Stimulated activated naive CD4-positive, alpha-beta T cell (primary cell): ENCODE measurements at regions not wholly inside any gene's neighbourhood (a gene's known extent, or its start where the extent isn't known, plus 50 kb on each side); places are given as distances from the start of the nearest gene placed in this dataset.
A peak's percentile ranks its signal among the peaks of the same experiment; 100 is the strongest.

Experiments
- DNase-seq, 6 experiments: peaks; one replicate each; lab custom pipeline; 2025; lab: John Stamatoyannopoulos, UW

DNA sequence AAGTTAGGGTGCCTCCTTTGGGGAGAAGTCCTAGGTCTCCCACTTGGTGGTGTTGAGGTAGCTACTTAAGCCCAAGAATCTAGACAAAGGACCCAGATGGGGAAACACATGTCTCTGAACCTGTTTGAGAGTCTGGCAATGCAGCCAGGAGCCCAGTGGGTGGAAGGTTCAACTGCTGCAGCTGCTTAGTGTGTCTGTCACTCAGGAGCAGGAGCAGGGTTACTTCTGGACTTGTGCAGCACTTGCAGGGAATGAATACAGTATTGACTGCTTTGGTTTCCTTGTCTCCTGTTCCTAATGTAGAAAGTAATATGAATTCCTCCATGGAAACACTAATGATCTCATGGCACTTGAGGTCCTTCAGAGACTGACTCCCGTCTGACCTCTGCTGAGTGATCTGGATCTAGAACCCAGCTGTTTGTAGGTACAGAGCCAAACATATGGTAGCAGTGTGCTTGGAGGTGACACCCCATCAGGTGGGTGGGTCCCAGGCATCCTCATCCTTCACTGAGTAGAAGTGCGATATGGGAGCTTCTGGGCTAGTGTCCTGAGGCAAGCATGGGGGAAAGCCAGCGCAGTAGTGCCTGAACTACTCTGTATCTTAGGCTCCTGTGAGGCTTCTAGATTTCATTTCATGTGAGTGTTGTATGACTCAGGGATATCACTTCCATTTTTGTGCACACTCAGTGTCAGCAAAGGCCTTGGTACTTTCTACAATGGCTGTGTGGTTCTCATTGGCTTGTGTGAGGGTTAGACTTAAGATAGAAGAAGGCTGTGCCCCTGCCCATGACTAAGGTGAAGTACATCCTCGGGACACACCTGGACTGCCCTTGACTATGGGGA lies 85.0 kb upstream of the WDR1 start:
- DNase-seq, result no peak

DNA sequence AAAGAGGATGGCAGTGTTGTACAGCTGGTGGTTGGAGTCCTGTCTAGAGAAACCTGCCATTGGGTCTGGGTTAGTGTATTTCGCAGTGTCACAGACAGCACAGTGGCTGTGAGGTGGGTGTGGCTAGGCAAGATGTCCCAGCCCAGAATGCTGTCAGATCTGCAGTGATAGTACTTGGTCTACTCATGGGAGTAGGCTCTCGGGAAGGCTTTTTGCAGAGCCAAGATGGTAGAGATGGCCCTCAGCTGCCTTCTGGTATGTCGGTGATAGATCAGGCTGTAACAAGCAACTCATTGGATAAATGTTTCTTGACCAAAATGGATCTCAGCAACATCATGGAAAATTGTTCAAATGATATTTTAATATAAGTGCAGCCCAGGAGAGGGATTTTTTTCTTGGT lies 84.3 kb upstream of the WDR1 start:
- no peak for DNase-seq

DNA sequence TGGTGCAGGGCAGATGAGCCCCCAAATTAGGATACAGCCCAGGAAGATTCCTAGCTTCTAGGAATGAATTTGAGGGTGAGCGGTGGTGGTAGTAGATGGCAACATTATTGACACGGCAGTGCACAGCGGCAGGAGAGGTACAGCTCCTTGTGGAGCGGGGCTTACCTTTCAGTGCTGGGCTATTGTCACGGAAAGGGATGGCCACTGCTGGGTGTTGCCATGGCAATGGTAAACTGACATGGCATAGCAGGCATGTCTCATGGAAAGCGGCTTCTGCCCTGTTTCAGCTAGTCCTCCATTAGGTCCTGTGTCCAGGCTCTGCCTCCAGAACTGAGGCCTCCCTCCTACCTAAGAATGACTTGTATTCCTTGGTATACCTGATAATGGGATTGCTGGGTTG lies 81.8 kb upstream of the WDR1 start:
- no peak for DNase-seq

DNA sequence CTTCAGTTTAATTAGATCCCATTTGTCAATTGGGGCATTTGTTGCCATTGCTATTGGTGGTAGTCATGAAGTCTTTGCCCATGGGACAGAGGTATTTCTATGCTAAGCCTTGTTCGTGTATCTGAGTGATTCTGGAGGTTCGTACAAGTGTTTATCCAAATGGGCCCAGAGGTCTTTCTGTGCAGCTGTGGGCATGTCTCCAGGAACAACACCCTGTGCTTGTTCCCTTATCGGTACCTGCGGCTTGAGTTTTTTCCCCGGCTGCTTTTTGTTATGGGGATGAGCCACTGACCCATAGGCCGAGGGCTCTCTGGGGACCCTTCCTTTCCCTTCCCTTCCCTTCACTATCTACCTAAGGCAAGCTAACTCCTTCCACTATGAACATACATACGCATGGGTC lies 81.4 kb upstream of the WDR1 start:
- no peak for DNase-seq

DNA sequence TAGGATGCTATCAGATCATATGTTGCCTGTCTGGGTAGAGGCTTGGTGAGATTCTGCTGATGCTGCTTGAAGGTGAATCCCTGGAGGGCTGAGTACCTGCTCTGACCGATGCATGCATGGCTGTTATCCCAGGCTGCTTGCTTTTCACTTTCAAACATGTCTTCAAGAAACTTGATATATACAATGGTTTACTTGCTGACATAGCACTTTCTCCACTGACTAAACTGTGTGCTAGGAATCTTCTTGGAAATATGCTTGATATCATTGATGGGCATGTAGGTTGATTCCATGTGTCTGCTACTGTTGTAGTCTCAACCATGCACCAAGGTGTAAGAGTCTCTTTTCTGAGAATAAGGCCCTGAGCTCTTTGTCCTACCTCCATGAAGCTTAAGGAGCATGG lies 79.6 kb upstream of the WDR1 start:
- DNase-seq, result no peak

DNA sequence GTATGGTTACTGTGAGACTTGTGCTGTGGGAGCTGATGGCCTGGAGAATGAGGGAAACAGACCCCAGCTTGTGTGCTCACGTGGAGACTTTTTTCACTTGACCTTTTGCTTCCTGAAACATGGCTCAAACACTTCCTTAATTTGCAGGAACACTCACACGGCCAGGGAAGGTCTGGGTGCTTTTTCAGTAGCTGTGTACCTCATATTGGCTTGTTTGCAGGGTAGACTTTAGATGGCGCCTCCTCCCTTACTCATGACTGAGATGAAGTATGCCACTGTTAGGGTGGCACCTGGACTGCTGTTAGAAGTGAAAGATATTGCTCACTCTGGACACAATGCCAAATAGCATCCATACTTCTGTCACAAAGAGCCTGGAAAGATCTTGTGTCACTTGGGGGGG lies 75.7 kb upstream of the WDR1 start:
- no peak for DNase-seq

DNA sequence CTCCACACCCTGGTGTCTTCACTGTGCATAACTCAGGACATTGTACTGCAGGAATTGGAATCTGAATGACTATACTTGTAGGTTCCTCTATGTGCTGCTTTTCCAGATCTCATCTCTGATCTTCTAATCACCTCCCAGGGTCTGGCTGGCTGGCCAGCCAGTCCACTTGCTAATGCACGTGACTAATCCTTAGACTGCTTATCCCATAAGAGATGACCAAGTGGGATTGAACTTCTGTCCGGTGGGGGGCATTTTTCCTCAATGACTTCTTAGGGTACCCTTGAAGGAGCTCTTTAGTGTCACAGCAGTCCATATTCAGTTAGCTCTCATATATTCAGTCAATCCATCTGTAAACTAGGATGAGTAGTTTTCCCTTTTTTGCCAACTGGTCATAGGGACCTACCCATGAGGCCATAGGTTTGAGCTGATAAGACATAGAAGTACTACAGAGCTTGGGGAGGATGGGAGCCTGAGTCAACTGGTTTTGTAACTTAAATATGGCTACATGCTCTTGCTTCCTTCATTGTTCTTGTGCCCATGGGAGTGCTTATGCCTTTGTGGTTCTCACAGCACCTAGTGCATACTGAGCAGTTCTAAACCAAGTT lies 71.9 kb upstream of the WDR1 start:
- DNase-seq, result no peak

DNA sequence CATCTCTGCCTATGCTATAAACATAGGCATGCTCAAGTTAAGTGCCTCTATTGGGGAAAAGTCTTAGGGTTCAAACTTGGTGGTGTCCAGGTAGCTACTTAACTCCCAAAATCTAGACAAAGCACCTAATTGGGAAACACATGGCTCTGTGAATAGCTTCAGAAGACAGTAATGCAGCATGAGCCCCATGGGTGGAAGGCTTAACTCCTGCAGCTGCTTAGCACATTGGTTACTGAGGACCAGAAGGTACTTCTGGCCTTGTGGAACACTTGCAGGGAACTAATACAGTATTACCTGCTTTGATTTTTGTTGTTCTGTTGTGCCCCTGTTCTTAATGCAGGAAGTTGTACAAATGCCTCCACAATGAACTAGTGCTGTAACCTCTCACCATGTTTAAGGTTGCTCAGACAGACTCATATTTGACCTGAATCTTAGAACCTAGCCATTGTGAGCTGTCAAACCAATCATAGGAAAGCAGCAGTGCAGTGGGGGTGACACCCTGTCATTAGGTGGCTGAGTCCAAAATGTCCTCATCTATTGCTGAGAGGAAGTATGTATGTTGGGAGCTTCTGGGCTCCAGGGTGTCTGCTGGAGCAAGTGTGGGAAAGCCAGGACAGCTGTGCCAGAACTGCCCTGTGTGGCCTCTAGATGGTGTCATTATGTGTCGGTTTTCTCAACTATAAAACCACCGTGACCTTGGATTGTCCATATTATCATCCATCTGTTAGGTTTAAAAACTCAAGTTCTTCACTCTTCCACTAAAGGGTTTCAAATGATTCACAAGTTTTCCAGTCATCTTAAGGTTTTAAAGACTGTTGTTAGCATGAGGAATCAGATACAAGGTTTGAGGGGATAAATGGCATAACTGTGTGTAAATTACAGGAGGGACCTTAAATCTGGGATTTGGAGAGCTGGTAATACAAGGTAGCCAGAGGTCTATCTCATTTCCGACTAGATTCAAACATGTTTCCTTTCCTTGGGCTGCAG lies 69.9 kb upstream of the WDR1 start:
- no peak for DNase-seq

DNA sequence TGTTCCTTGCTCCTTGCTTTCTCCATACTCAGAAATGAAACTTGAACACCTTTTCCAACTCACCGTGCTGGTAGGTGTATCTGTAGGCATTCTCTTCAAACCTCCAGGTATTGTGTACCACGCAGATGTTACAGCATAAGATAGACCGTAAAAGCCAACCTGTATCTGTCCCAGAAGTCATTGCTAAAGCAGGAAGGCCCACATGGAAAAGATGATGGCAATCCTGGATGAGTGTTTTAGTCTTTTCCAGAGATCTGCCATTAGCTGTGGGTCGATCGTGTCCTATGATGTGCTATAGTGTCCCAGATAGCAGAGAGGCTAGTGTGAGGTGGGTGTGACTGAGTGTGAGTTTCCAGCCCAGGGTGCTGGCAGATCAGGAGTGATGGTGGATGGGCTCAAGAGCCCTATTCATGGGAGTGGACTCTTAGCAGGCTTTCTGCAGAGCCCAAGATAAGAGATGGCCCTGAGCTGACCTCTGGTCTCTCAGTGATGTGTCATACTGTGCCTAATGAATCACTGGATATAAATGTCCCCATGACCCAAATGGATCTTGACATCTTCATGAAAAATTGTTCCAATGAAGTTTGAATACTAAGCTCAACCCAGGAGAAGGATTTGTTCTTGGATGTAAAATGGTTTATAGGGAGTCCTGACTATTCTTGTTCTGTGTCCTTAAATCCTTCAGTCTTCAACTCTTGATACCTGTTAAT lies 69.1 kb upstream of the WDR1 start:
- DNase-seq, result no peak

DNA sequence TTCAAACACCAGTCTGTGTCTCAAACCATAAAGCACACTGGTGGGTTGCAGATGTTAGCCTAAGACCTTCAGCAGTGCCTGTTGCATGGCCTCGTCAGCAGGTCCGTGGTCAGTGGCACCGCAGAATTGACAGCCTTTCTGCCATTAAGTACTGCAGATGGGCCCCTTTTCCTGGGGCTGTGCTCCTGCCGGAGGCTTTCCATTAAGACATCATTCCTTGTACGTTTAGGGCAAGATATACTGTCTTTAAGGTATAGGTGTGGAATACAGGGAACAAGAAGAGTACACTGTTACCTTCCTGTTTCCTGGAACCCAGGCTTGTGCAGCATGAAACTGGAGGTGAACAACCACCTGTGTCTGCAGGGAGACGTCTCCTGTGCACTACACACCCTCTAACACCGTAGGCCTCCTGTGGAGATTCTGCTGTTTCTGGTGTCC lies 67.9 kb upstream of the WDR1 start:
- DNase-seq, result no peak

DNA sequence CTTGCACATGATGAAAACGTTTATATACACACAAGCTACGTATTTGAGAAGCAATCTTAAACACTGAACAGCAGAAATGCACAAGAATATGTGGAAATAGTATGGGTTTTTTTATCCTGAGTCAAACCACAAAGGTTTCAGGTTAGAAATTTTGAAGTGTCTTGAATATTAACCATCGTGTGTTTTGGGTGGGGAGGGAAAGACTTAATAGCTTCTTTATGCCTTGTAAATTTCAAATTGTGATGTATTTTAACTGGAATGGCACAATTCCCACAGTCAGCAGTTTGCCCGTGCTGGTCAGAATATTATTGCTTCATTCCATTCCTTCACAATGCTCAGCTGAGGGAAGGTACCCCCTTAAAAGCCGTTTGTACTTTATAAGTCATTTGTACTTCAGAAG lies 67.4 kb upstream of the WDR1 start:
- DNase-seq, result no peak

DNA sequence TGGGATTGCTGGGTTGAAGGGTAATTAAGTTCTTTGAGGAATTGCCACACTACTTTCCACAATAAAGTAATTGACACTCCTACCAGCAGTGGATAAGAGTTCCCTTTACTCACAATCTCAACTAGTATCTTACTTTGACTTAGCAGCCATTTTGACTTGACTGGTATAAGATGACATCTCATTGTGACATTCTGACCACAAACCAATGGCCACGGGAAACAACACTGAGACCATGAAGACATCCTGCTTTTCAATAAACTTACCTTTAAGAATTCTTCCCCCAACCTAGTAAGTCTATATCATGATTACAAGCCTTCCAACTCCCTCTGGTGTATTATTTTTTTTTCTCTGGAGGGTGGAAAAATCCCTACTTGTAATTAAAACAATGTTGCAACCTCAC lies 66.9 kb upstream of the WDR1 start:
- DNase-seq, result no peak

DNA sequence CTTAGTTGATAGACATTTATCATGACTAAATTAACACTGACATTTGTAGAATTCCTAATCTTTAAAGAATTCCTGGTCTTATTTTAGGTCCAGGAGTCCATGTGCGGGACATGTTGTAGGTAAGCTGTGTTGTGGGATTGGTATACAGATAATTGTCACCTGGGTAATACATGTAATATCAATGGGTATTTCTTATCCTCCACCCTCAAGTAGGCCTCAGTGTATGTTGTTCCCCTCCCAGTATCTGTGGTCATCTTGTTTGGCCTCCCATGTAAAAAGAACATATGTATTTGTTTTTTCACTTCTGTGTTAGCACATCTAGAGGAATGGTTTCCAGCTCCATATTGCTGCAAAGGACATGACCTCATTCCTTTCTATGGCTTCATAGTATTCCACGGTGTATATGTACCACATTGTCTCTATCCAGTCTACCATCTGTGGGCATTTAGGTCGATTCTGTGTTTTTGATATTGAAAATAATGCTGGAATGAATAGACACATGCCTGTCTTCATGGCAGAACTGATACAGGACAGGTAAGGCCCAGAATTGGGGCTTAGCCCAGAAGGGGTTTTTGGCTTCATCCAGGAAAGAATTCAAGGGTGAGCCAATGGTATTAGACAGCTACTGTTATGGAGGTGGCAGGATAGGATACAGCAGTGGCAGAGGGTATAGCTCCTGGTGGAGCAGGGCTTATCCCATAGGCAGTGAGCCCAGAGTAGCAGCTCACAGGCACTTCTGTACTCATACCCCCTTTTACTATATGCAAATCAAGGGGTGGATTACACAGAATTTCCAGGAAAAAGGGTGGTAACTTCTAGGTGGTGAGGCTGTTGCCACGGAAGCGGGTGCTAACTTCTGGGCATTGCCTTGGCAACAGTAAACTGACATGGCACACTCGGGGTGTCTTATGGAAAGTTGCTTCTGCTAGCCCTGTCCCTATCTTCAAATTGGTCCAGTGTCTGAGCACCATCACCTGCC lies 66.1 kb upstream of the WDR1 start:
- DNase-seq, result no peak

DNA sequence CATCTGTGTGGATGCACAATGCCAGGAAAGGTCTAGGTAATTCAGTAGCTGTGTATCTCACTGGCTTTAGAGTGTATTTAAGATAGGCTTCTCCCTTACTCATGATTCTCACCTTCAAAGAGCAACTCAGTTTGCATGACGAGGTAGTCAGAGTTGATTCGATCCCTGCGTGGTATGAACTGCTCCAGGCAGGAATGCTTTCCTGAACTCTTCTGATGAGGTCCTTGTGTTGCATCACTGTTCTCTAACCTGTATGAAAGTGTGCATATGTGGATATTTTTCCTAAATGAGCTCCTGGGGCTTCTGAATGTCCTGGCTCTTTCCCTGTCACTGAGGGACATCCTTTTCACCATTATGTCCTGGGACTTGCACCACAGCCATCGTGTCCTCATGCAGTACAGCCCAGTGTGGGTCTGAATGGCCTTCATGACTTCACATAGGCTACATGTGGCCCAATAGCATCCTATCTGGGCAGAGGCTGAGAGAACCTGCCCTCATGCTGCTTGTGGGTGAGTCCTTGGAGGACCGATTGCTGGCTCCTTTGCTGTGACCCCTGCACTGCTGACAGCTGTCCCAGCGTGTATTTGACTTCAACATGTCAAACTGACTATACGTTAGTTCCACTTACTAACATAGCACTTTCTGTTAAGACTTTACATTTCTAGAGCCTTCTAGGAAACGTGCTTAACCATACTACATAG lies 65.3 kb upstream of the WDR1 start:
- no peak for DNase-seq

DNA sequence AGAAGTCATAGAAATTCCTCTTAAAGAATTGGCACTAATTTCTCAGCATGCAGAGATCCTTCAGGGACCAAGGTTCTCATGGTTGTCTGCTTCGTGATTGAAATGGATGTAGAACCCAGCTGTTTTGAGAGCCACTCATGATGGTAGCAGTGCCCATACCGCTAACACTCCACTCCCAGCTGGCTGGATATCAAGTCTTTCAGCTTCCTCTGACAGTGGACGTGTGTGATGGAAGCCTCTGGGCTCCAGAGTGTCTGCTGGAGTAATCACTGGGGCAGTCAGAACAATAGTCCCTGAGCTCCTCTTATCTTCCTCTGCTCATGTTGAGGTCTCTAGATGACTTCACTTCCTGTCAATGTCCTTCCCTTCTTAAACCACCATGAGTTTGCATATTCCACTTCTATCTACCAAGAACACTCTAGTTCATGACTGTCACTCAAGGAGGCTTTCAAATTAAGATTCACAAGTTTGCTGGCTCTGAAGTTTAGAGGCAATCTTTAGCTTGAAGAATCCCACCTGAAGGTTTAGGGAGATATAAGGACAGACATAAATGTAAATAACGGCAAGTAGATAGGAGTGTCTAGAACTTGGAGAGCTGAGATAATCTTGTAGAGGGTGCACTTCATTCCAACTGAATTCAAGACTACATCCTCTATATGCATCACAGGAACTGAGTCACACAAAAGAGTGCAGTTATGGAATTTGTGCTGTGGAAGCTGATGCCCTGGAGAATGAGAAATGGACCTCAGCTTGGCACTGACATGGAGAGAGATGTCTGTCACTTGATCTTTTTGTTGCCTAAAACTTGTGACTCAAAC lies 64.5 kb upstream of the WDR1 start:
- peak in 2 of 6 experiments; percentile 6 to 19 for DNase-seq

DNA sequence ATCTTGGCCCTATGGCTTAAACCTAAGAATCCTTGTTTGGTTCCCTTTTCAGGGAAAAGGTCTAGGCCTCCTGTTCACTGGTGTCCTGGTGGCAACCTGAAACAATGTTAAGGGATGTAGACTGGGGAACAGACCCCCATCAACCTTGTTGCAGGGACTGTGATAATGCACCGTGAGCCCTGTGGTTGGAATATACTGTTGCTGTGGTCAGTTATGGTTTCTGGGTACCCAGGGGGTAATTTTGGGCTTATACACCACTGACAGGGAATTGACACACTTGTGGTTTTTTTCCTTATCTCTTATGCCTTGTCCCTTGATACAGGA lies 64.0 kb upstream of the WDR1 start:
- no peak for DNase-seq

DNA sequence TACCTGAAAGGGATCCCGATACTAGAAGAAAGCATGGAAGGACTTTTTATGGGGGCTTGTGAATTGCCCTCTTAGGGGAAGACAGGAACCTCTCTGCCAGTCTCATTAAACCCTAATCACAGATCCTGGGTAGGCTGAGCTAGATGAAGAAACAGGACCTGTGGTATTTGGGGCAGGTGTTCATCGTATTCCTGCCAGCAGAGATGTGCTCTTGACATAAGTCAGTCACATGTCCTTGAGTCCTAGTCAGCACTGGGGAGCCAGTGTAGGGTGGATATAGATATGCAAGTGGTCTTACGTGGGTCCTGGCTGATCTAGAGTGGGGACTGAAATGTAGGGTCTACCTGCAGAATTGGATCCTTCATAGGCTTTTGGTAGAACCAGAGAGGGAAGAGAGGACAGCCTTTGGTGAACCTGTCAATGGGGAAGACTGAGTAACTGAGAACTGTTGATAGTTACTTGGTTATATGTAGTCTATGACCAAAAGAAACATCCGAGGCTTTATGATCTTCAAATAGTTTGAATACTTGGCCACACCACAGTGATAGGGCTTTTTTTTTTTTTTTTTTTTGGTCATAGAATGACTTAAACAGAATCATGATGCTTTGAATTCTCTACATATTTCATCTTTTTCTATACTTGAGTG lies 63.5 kb upstream of the WDR1 start:
- DNase-seq, result no peak

DNA sequence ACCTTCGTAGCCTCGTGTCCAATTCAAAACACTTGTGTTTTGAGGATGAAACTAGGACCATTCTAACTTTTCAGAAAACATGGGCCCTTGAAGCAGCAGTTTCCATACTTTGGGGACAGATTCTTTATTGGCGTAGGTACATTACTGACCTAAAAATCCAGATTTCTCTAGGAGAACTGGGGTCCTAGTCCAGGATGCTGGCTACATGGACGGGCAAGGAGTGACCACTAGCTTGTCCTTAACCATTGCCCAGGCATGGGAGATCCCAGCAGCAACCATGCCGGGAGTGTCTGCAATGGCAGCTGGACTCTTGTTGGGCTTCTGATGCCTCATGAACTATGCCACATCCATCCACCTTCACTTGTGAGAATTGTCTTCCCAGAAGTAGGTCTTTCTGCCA lies 62.2 kb upstream of the WDR1 start:
- DNase-seq, result no peak

DNA sequence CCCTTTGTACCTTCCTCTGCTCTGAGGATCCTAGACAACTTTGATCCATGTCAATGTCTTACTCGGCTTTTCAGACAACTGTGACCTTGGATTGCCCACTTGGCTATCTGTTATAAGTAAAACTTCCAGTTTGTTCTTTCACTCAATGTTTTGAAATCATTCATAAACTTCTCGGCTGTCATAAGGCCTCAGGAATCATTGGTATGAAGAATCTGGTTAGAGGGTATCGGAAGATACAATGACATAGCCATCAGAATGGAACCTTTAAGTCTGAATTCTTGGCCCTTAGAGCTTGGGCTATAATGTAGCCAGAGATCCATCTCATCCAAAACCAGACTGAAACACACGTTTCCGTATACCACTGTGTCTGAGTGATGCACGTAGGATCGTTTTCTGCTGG lies 59.0 kb upstream of the WDR1 start:
- no peak for DNase-seq
